Fibroblast of lung (primary cell): ENCODE measurements at regions not wholly inside any gene's neighbourhood (a gene's known extent, or its start where the extent isn't known, plus 50 kb on each side); places are given as distances from the start of the nearest gene placed in this dataset.

ENCODE experiments used
- DNase-seq, 2 donors: peaks; one replicate each; pipeline versions ENCODE4 v3.0.0 to v3.0.0-alpha.2; 2010; ENCODE audit warnings: low read depth in 2 of 2
- H2AFZ ChIP-seq: 2 replicates; pipeline ENCODE4 v1.5.1; 2012; ENCODE audit warnings: low read length, control low read depth, inconsistent platforms
- H3K27ac ChIP-seq: 2 replicates; pipeline ENCODE4 v1.5.1; 2011; ENCODE audit warnings: low read length, control low read depth; ENCODE audit not compliant: insufficient read depth
- H3K27me3 ChIP-seq: 2 replicates; pipeline ENCODE4 v1.5.1; 2011; ENCODE audit warnings: mild to moderate bottlenecking, low read length; ENCODE audit not compliant: control insufficient read depth, insufficient read depth
- H3K36me3 ChIP-seq: 2 replicates; pipeline ENCODE4 v1.5.1; 2011; ENCODE audit warnings: low read length; ENCODE audit not compliant: control insufficient read depth, insufficient read depth
- H3K4me1 ChIP-seq: 2 replicates; pipeline ENCODE4 v1.5.1; 2011; ENCODE audit warnings: low read length; ENCODE audit not compliant: control insufficient read depth, insufficient read depth; ENCODE audit errors: extremely low read depth
- H3K4me2 ChIP-seq: 2 replicates; pipeline ENCODE4 v1.5.1; 2011; ENCODE audit warnings: low read length, control low read depth; ENCODE audit not compliant: insufficient read depth; ENCODE audit errors: extremely low read depth
- H3K4me3 ChIP-seq, 4 experiments: fragments of 200-600 bp in 1 of 4; sonication (generic) in 1 of 4; replicated peaks in 1 of 4; 2 replicates each; pipeline ENCODE4 v1.5.1; 2011 to 2016; ENCODE audit warnings: low read length in 4 of 4, low read depth in 3 of 4, mild to moderate bottlenecking in 3 of 4, control low read depth in 2 of 4, inconsistent platforms in 1 of 4, mixed read lengths in 1 of 4; ENCODE audit not compliant: insufficient read depth in 1 of 4; ENCODE audit errors: control extremely low read depth in 1 of 4
- H3K79me2 ChIP-seq: 2 replicates; pipeline ENCODE4 v1.5.1; 2012; ENCODE audit warnings: mild to moderate bottlenecking, low read length, inconsistent platforms; ENCODE audit not compliant: control insufficient read depth, insufficient read depth
- H3K9ac ChIP-seq: 2 replicates; pipeline ENCODE4 v1.5.1; 2011; ENCODE audit warnings: mild to moderate bottlenecking, low read length, control low read depth; ENCODE audit not compliant: insufficient read depth
- H3K9me3 ChIP-seq: 2 replicates; pipeline ENCODE4 v1.5.1; 2012; ENCODE audit warnings: low read depth, low read length; ENCODE audit not compliant: control insufficient read depth, insufficient read depth
- H4K20me1 ChIP-seq: 2 replicates; pipeline ENCODE4 v1.5.1; 2011; ENCODE audit warnings: low read length; ENCODE audit not compliant: control insufficient read depth, insufficient read depth; ENCODE audit errors: extremely low read depth
- CTCF ChIP-seq, 2 donors: IDR thresholded peaks in 1 of 2; conservative IDR thresholded peaks in 1 of 2; 1 replicate in 1 of 2; 2 replicates in 1 of 2; pipeline ENCODE4 v1.5.1; 2011 to 2012; ENCODE audit warnings: low read length in 2 of 2, control low read depth in 1 of 2, inconsistent platforms in 1 of 2, low read depth in 1 of 2, mild to moderate bottlenecking in 1 of 2
- EZH2 ChIP-seq: IDR thresholded peaks from 2 replicates; pipeline ENCODE4 v1.5.1; 2012; ENCODE audit warnings: low read length, control low read depth, mild to moderate bottlenecking; ENCODE audit errors: missing control alignments

GRCh38 chr1:209015092-209015491 is 568.4 kb upstream of the CAMK1G start:
- Histone ChIP-seq H3K4me1 (no peaks in the 10 kb centered on the region), H3K27ac (no peak overlapping the region), H3K36me3 (no peaks in the 10 kb centered on the region), H3K9ac (no peak overlapping the region), H3K4me3 (no peak overlapping the region), H4K20me1 (no peaks in the 10 kb centered on the region), H3K27me3 (no peaks in the 10 kb centered on the region), H3K4me2 (no peak overlapping the region), H3K9me3 (no peaks in the 10 kb centered on the region), H3K79me2 (no peaks in the 10 kb centered on the region), H2AFZ (no peak overlapping the region)
- TF ChIP-seq EZH2 (no peak), CTCF (conservative IDR thresholded peaks at IDR 0.05 in 1 of 2, IDR thresholded peaks at IDR 0.05 in 1 of 2; ENCODE audit: low read depth in 1 of 2, low read length in 2 of 2) (no peak)
- DNase-seq = no peak

- H3K36me3 ChIP-seq = no peaks in the 10 kb centered on the region
- no peak overlapping the region for H3K4me2 ChIP-seq
- no peak for TF ChIP-seq EZH2
- no peak for TF ChIP-seq CTCF (conservative IDR thresholded peaks at IDR 0.05 in 1 of 2, IDR thresholded peaks at IDR 0.05 in 1 of 2; ENCODE audit: low read depth in 1 of 2, low read length in 2 of 2)
- H4K20me1 ChIP-seq = no peaks in the 10 kb centered on the region
- DNase-seq = no peak
- H3K79me2 ChIP-seq = no peaks in the 10 kb centered on the region
- H3K27ac ChIP-seq = no peak overlapping the region
- H3K4me3 ChIP-seq = no peak overlapping the region
- H2AFZ ChIP-seq = no peak overlapping the region
- H3K27me3 ChIP-seq = no peaks in the 10 kb centered on the region
- H3K9me3 ChIP-seq = no peaks in the 10 kb centered on the region
- H3K4me1 ChIP-seq = no peaks in the 10 kb centered on the region
- H3K9ac ChIP-seq = no peak overlapping the region
These were observed 561.9 kb upstream of the CAMK1G start for GRCh38 chr1:209021622-209022021.

- no peak overlapping the region for H3K27ac ChIP-seq
- H3K27me3 ChIP-seq = no peaks in the 10 kb centered on the region
- no peak overlapping the region for H3K9ac ChIP-seq
- no peaks in the 10 kb centered on the region for H3K36me3 ChIP-seq
- no peaks in the 10 kb centered on the region for H3K4me1 ChIP-seq
- no peaks in the 10 kb centered on the region for H3K79me2 ChIP-seq
- no peak for DNase-seq
- no peaks in the 10 kb centered on the region for H3K9me3 ChIP-seq
- H3K4me2 ChIP-seq = no peak overlapping the region
- no peak overlapping the region for H3K4me3 ChIP-seq
- no peaks in the 10 kb centered on the region for H4K20me1 ChIP-seq
- no peak overlapping the region for H2AFZ ChIP-seq
- TF ChIP-seq EZH2 = no peak
- TF ChIP-seq CTCF (conservative IDR thresholded peaks at IDR 0.05 in 1 of 2, IDR thresholded peaks at IDR 0.05 in 1 of 2; ENCODE audit: low read depth in 1 of 2, low read length in 2 of 2) = no peak
These were observed 559.7 kb upstream of the CAMK1G start for GRCh38 chr1:209023790-209024189.
